Fibroblast of the aortic adventitia (primary cell): ENCODE measurements at regions not wholly inside any gene's neighbourhood (a gene's known extent, or its start where the extent isn't known, plus 50 kb on each side); places are given as distances from the start of the nearest gene placed in this dataset.

Source experiments
- DNase-seq: peaks from one replicate; pipeline ENCODE4 v3.0.0-alpha.2; 2010; ENCODE audit warnings: low read depth
- H3K4me3 ChIP-seq: 2 replicates; pipeline ENCODE4 v1.5.1; 2011; ENCODE audit warnings: low read depth, mild to moderate bottlenecking, control low read depth, low read length, moderate library complexity
- CTCF ChIP-seq: IDR thresholded peaks from 2 replicates; pipeline ENCODE4 v1.5.1; 2011; ENCODE audit warnings: mild to moderate bottlenecking, low read length, control low read depth, inconsistent platforms; ENCODE audit not compliant: insufficient read depth

GRCh38 chr9:113646946-113647914, 183.7 kb downstream of the RGS3 start:
- no peak overlapping the region for H3K4me3 ChIP-seq
- no peak for TF ChIP-seq CTCF
- DNase-seq: no peak

- TF ChIP-seq CTCF: no peak
- H3K4me3 ChIP-seq: no peak overlapping the region
- no peak for DNase-seq
Observed at GRCh38 chr9:113648048-113648447, 184.5 kb downstream of the RGS3 start.

- no peak for TF ChIP-seq CTCF
Observed at GRCh38 chr9:113648586-113648985, 185.1 kb downstream of the RGS3 start.

GRCh38 chr9:113649054-113649453, 185.5 kb downstream of the RGS3 start:
- no peak for TF ChIP-seq CTCF

More at GRCh38 chr9:113648586-113648985, 185.1 kb downstream of the RGS3 start:
- no peak for DNase-seq
- H3K4me3 ChIP-seq: no peak overlapping the region

GRCh38 chr9:113649855-113650206, 186.3 kb downstream of the RGS3 start:
- TF ChIP-seq CTCF: no peak
- DNase-seq: no peak

More at GRCh38 chr9:113649054-113649453, 185.5 kb downstream of the RGS3 start:
- DNase-seq: no peak
- no peak overlapping the region for H3K4me3 ChIP-seq

GRCh38 chr9:113650207-113651131, 186.9 kb downstream of the RGS3 start:
- TF ChIP-seq CTCF: no peak
- no peak for DNase-seq
- no peak overlapping the region for H3K4me3 ChIP-seq

More at GRCh38 chr9:113649855-113650206, 186.3 kb downstream of the RGS3 start:
- H3K4me3 ChIP-seq: no peak overlapping the region
